Adrenal gland (tissue), 9 donors: ENCODE measurements at regions not wholly inside any gene's neighbourhood (a gene's known extent, or its start where the extent isn't known, plus 50 kb on each side); places are given as distances from the start of the nearest gene placed in this dataset.

Experiments used
- DNase-seq, 7 donors: peaks; one replicate each; pipeline ENCODE4 v3.0.0-alpha.2; 2019 to 2020
- H3K27ac ChIP-seq, 5 donors: fragments of 200-600 bp; sonication (generic) in 4 of 5; 1 replicate in 3 of 5; 2 replicates in 2 of 5; pipeline versions ENCODE4 v1.5.1 to v1.8.0; 2016 to 2020; ENCODE audit warnings: mild to moderate bottlenecking in 1 of 5
- H3K27me3 ChIP-seq: fragments of 200-600 bp; 2 replicates; pipeline ENCODE4 v1.8.0; 2021
- H3K36me3 ChIP-seq, 2 donors: fragments of 200-600 bp; replicated peaks in 1 of 2; 1 replicate in 1 of 2; 2 replicates in 1 of 2; pipeline versions ENCODE4 v1.5.1 to v1.8.0; 2018 to 2022
- H3K4me1 ChIP-seq, 2 donors: fragments of 200-600 bp; replicated peaks in 1 of 2; 1 replicate in 1 of 2; 2 replicates in 1 of 2; pipeline versions ENCODE4 v1.5.1 to v1.8.0; 2018 to 2021
- H3K4me3 ChIP-seq, 4 donors: fragments of 200-600 bp; sonication (generic) in 3 of 4; one replicate each; pipeline ENCODE4 v1.5.1; 2016 to 2018
- H3K9me3 ChIP-seq, 3 donors: fragments of 200-600 bp; sonication (generic) in 1 of 3; replicated peaks in 1 of 3; 1 replicate in 2 of 3; 2 replicates in 1 of 3; pipeline versions ENCODE4 v1.5.1 to v1.8.0; 2016 to 2021
- CTCF ChIP-seq, 6 experiments: fragments of 450-650 bp in 4 of 6; fragments of 200-600 bp in 2 of 6; sonication (generic) in 1 of 6; IDR thresholded peaks; 1 replicate in 5 of 6; 2 replicates in 1 of 6; pipeline versions ENCODE4 v1.5.1 to v1.8.0; 2016 to 2021; ENCODE audit warnings: antibody characterized with exemption in 6 of 6, mild to moderate bottlenecking in 2 of 6, moderate library complexity in 1 of 6
- POLR2A ChIP-seq, 2 donors: fragments of 450-650 bp; IDR thresholded peaks; one replicate each; pipeline ENCODE4 v1.6.1; 2017; ENCODE audit warnings: antibody characterized with exemption in 2 of 2, mild to moderate bottlenecking in 2 of 2, moderate library complexity in 1 of 2
- WGBS, 4 donors: extraction: QIAGEN DNeasy Blood & Tissue Kit in 2 of 4; methylation state at CpG; one replicate each; pipeline versions ENCODE4 v1.1.5 to v1.1.7; 2013 to 2017; 5-methylcytosine and 5-hydroxymethylcytosine counted together
- intact Hi-C, 2 donors: fragments of 100-400 bp; cut with DNase I; formaldehyde crosslinking; loops; one replicate each; pipeline versions ENCODE4 v1.14.1 to v1.15.0; 2022 to 2023
- donor health status: healthy with polysubstance abuse.
- donor health status: Bipolar disorder and iron deficiency.
- donor health status: DM: yes; HTN: yes; CAD: no.
- donor health status: DM: no; HTN: no; CAD: no.
- donor health status: DM: no; HTN: no; CAD: no.

- intact Hi-C loops: no loop called here
- H3K4me3 ChIP-seq: no peak overlapping the region
- H3K27me3 ChIP-seq: peaks cover 5% of the 10 kb centered on the region
- TF ChIP-seq POLR2A (IDR thresholded peaks at IDR 0.05): no peak
- TF ChIP-seq CTCF (IDR thresholded peaks at IDR 0.05): no peak
- H3K9me3 ChIP-seq: no peaks in the 10 kb centered on the region
- no peaks in the 10 kb centered on the region for H3K4me1 ChIP-seq
- H3K36me3 ChIP-seq: no peaks in the 10 kb centered on the region
- no peak overlapping the region for H3K27ac ChIP-seq
- DNase-seq: no peak
- 80 to 89% (median 84%) methylated on average over 5 of the region's 5 CpGs for WGBS, 4 donors
These were observed 203.1 kb downstream of the SMAD2 start for GRCh38 chr18:47727409-47727808.

GRCh38 chr18:47726550-47726949 lies 203.9 kb downstream of the SMAD2 start:
- intact Hi-C loops: no loop called here
- Histone ChIP-seq H3K36me3 (no peaks in the 10 kb centered on the region), H3K4me1 (no peaks in the 10 kb centered on the region), H3K27ac (no peak overlapping the region), H3K27me3 (no peaks in the 10 kb centered on the region), H3K9me3 (no peaks in the 10 kb centered on the region), H3K4me3 (no peak overlapping the region)
- 36 to 82% (median 69%) methylated on average over 1 of the region's 1 CpG for WGBS, 4 donors
- TF ChIP-seq POLR2A (IDR thresholded peaks at IDR 0.05): no peak
- no peak for TF ChIP-seq CTCF (IDR thresholded peaks at IDR 0.05)
- DNase-seq: peak in 1 of 7 donors; percentile 5

GRCh38 chr18:47725656-47726055 lies 204.8 kb downstream of the SMAD2 start:
- peak in 1 of 7 donors; percentile 13 for DNase-seq
- intact Hi-C loops: no loop called here
- no peaks in the 10 kb centered on the region for H3K9me3 ChIP-seq
- WGBS, 4 donors: 90 to 98% (median 94%) methylated on average over 3 of the region's 3 CpGs
- no peaks in the 10 kb centered on the region for H3K4me1 ChIP-seq
- no peaks in the 10 kb centered on the region for H3K36me3 ChIP-seq
- TF ChIP-seq POLR2A (IDR thresholded peaks at IDR 0.05) (no peak), CTCF (IDR thresholded peaks at IDR 0.05) (no peak)
- H3K27ac ChIP-seq: no peak overlapping the region
- H3K27me3 ChIP-seq: no peaks in the 10 kb centered on the region
- H3K4me3 ChIP-seq: no peak overlapping the region

- intact Hi-C loops: no loop called here
- DNase-seq: peak in 1 of 7 donors; percentile 11
These were observed 206.1 kb downstream of the SMAD2 start for GRCh38 chr18:47724186-47724975.

More at GRCh38 chr18:47724186-47724975, 206.1 kb downstream of the SMAD2 start:
- Histone ChIP-seq H3K4me1 (no peaks in the 10 kb centered on the region), H3K27me3 (no peaks in the 10 kb centered on the region), H3K9me3 (no peaks in the 10 kb centered on the region), H3K4me3 (no peak overlapping the region), H3K36me3 (no peaks in the 10 kb centered on the region), H3K27ac (no peak overlapping the region)
- WGBS, 4 donors: 37 to 52% (median 43%) methylated on average over 8 to 9 of the region's 9 CpGs
- TF ChIP-seq POLR2A (IDR thresholded peaks at IDR 0.05): no peak
- no peak for TF ChIP-seq CTCF (IDR thresholded peaks at IDR 0.05)
